ENCODE measurements at regions not wholly inside any gene's neighbourhood (a gene's known extent, or its start where the extent isn't known, plus 50 kb on each side); places are given as distances from the start of the nearest gene placed in this dataset.

DNA sequence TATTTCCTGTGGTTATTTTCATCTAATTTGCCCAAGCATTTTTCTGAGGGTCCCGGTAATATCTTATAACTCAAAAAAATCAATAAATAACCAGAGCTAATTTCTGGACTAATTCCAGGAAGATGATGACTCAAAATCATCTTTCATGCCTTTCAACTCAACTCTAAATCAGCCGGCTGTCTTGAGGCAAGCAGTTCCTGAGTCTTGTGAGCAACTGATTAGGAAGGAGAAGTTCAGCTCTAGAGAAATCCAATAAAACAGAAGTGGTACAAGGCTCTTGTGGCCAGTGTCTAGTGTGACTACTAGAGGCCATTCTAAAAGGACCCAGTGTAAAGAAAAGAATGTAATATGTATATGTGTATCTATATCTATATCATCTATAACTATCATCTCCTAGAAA lies 890.4 kb downstream of the TRIB2 start:
- TF ChIP-seq, protein P1, sequence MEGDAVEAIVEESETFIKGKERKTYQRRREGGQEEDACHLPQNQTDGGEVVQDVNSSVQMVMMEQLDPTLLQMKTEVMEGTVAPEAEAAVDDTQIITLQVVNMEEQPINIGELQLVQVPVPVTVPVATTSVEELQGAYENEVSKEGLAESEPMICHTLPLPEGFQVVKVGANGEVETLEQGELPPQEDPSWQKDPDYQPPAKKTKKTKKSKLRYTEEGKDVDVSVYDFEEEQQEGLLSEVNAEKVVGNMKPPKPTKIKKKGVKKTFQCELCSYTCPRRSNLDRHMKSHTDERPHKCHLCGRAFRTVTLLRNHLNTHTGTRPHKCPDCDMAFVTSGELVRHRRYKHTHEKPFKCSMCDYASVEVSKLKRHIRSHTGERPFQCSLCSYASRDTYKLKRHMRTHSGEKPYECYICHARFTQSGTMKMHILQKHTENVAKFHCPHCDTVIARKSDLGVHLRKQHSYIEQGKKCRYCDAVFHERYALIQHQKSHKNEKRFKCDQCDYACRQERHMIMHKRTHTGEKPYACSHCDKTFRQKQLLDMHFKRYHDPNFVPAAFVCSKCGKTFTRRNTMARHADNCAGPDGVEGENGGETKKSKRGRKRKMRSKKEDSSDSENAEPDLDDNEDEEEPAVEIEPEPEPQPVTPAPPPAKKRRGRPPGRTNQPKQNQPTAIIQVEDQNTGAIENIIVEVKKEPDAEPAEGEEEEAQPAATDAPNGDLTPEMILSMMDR (IDR thresholded peaks at IDR 0.05) = no peak
- TF ChIP-seq POLR2A (IDR thresholded peaks at IDR 0.05) = no peak

Measured in Peyer's patch (tissue), 4 donors.